ENCODE measurements at regions not wholly inside any gene's neighbourhood (a gene's known extent, or its start where the extent isn't known, plus 50 kb on each side); places are given as distances from the start of the nearest gene placed in this dataset.

GRCh38 chr14:61627612-61628011 lies 67.7 kb upstream of the HIF1A start:
- no peak for DNase-seq

DNA sequence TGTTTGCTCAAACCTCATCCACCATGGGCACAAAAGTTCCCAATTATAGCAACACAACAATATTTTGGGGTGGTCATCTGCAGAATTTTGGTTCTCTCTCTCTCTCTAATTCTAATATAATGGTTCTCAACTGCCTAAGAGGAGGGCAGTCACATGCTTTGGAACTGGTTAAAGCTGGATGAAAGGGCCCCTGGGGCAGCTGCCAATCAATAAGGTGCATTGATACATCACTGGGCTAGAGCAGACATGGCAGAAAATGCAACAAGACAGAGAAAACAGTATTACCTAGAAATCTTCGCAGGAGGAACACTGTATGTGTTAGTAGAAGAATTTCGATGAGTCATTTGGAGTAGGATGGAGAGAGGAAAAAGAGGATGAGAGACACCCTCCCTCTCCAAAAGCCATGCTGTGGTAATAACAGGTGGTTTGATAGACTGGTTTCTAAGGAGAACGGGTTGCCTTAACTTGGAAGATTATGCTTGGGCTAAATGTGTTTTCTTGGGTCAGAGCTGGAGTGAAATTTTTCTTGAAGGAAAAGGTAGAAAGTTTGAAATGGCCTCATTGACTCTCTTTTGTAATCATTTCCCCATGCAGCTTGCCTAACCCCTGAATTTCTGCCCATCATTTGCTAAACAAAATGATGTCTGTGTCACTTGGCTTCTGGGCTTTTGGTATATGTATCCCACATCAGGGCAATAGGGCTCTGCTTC lies 67.1 kb upstream of the HIF1A start:
- no peak for DNase-seq

GRCh38 chr14:61630399-61631044 lies 64.8 kb upstream of the HIF1A start:
- DNase-seq: no peak

DNA sequence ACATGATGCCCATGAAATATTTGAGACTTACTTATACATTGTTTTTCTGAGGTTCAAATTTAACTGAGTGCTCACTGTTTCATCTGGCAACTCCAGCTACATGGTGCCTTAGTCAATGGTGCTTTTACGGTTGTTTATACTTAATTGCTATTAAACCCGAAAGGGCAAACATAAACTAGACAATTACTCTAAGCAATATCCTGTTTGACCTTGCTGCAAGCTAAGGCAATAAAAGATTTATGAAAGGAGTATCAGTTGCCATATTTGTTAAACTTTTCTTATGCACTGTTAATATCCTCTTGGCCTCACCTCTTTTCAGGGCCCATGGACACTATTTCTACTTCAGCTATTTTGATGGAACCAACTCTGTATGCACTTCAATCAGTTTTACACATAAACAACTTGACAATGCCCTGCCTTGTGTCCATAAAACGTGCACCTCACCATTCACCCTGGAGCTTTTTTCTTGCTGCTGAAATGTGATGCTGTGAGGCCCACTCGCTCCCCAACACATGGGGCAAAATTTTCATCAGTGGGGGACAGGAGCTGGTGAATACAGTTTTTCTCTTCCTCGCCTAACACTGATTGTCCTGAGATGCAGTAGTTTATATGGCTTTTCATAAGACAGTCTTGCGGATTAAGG lies 64.1 kb upstream of the HIF1A start:
- DNase-seq: no peak

GRCh38 chr14:61632401-61632800 lies 62.9 kb upstream of the HIF1A start:
- DNase-seq: no peak

GRCh38 chr14:61632807-61633206 lies 62.5 kb upstream of the HIF1A start:
- DNase-seq: no peak

DNA sequence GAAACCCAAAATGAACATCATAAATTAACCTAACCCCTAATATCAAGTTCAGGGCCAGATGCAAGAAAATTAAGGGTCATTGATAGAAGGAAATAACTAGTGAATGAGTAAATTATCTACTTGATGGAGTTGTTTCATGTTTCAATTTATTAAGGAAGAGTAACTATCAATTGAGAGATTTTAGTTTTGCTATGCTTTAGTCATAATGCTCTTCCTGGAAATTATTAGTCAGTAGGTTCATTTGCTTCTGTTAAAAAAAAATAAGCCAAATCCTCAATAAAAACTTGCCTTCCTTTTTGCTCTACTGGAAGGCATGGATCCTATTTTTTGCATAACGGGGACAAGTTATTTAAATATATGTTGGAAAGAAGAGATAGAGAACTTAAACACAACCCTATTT lies 59.0 kb upstream of the HIF1A start:
- DNase-seq: no peak

DNA sequence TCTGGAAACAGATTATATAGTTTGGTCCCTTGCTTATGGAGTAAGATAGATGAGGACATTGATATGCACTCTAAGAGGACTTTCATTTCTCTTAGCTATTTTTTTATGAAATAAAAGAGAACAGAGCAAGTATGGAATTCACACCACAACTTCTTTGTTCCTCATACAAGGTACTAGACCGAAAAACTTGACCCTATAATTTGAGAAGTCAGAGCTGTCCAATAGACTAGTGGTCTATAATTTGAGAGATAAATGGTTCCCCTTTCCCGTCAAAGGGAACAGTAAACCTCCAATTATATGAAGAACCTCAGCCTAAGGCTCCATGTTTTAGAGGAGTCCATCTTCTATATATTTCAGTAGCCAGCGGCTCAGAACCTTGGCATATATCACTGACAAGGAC lies 58.5 kb upstream of the HIF1A start:
- DNase-seq: no peak

DNA sequence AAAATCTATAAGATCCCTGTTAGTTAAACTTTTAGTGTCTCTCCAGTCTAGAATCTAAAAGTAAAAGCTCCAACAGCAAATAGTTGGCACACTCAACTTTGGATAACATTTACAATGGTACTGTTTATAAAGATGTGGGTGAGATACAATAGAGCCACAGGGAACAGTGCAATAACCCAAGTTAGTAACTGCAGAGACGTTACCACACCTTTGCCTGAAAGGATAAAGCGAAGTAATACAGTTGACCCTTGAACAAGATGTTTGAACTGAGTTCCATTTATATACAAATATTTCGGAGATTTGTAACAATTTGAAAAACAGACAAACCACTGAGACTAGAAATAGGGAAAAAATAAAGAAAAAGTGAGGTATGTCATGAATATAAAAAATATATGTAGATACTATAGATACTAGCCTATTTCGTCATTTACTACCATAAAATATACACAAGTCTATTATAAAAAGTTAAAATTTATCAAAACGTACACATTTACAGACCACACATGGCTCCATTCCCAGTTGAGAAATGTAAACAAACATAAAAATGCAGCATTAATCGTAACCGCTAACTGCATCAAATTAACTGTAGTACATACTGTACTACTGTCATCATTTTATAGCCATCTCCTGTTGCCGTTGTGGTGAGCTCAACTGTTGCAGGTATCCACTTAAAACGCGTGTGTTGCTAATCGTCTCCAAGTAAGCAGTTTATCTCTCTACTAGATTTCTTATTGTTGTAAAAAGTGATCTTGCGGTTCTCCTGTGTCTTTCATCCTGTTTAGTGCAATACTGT lies 56.5 kb upstream of the HIF1A start:
- no peak for DNase-seq

- DNase-seq: no peak
These were observed 54.9 kb upstream of the HIF1A start for GRCh38 chr14:61640158-61641136.

DNA sequence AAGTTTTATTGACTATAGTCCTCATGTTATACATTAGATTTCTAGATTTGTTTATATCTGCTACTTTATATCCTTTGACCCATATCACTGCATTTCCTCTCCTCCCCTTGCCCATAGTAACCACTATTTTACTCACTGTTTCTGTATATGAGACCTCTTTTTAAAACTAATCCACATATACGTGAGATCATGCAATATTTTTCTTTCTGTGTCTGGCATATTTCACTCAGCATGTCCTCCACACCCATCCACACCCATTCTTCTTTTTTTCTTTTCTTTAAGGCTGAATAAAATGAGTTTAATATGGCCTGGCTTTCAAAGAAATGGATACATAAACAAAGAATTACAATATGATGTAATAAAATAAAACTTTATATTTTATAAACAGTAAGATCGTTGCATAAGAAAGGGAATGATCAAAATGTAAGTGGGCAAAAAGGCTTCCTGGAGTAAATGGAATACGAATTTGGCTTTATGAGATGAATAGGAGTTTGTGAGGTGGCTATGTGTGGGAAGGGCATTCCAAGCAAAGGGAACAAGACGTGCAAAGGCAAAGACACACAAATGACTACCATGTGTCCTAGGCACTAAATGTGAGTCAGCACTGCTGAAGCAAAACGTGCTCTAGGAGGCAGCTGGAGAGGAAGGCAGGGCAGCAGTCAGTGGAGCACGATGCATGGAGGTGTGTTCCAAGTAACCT lies 53.2 kb upstream of the HIF1A start:
- no peak for DNase-seq

GRCh38 chr14:61642614-61642982 lies 52.7 kb upstream of the HIF1A start:
- DNase-seq: no peak

- no peak for DNase-seq
These were observed 51.8 kb upstream of the HIF1A start for GRCh38 chr14:61643555-61643954.

GRCh38 chr14:61644175-61644574 lies 51.1 kb upstream of the HIF1A start:
- no peak for DNase-seq

GRCh38 chr14:61644834-61645233 lies 50.5 kb upstream of the HIF1A start:
- no peak for DNase-seq

GRCh38 chr14:61645247-61645646 lies 50.1 kb upstream of the HIF1A start:
- DNase-seq: no peak
